HepG2 (cell line): ENCODE measurements at regions not wholly inside any gene's neighbourhood (a gene's known extent, or its start where the extent isn't known, plus 50 kb on each side); places are given as distances from the start of the nearest gene placed in this dataset.

Experiments
- ATF7 ChIP-seq, 2 experiments: fragments of 450-650 bp in 1 of 2; sonication (generic) in 1 of 2; formaldehyde crosslinking in 1 of 2; IDR thresholded peaks; 2 replicates each; pipeline versions ENCODE4 v1.4.0 to v1.6.1; 2016 to 2020; ENCODE audit warnings: antibody characterized with exemption in 1 of 2, mild to moderate bottlenecking in 1 of 2, missing genetic modification reagents in 1 of 2
- CEBPG ChIP-seq: IDR thresholded peaks from 2 replicates; pipeline ENCODE4 v1.6.1; 2016
- HMG20B ChIP-seq: conservative IDR thresholded peaks from 2 replicates; pipeline ENCODE4 v1.6.1; 2016; ENCODE audit warnings: missing genetic modification reagents, missing compliant biosample characterization
- IRX3 ChIP-seq: sonication (generic); formaldehyde crosslinking; IDR thresholded peaks from 2 replicates; pipeline ENCODE4 v1.8.1; 2023; ENCODE audit warnings: mild to moderate bottlenecking, low read depth, missing genetic modification reagents, borderline replicate concordance
- KMT2B ChIP-seq: IDR thresholded peaks from 2 replicates; pipeline ENCODE4 v1.6.1; 2016; ENCODE audit warnings: missing genetic modification reagents, missing compliant biosample characterization
- MAFK ChIP-seq, 2 experiments: IDR thresholded peaks in 1 of 2; conservative IDR thresholded peaks in 1 of 2; 2 replicates each; pipeline ENCODE4 v1.6.1; 2011; ENCODE audit warnings: improper control_type of control experiment in 2 of 2, low read length in 2 of 2
- NFE2L2 ChIP-seq: fragments of 150-350 bp; IDR thresholded peaks from 2 replicates; pipeline ENCODE4 v1.6.1; 2014; ENCODE audit warnings: low read length
- PAX8 ChIP-seq: sonication (generic); formaldehyde crosslinking; IDR thresholded peaks from 2 replicates; pipeline ENCODE4 v1.8.0; 2022; ENCODE audit warnings: mild to moderate bottlenecking, missing genetic modification reagents, borderline replicate concordance
- RBFOX2 ChIP-seq: fragments of 200-400 bp; formaldehyde crosslinking; IDR thresholded peaks from 2 replicates; pipeline ENCODE4 v1.6.1; 2017; ENCODE audit warnings: low read depth, mild to moderate bottlenecking, low read length
- SMARCC2 ChIP-seq: fragments of 450-650 bp; IDR thresholded peaks from 2 replicates; pipeline ENCODE4 v1.6.1; 2017; ENCODE audit warnings: antibody characterized with exemption, mild to moderate bottlenecking
- SMC3 ChIP-seq: IDR thresholded peaks from 2 replicates; pipeline ENCODE4 v1.6.1; 2011; ENCODE audit warnings: low read length, improper control_type of control experiment
- SRY ChIP-seq: sonication (generic); formaldehyde crosslinking; IDR thresholded peaks from 2 replicates; pipeline ENCODE4 v1.8.0; 2022; ENCODE audit warnings: mild to moderate bottlenecking, missing genetic modification reagents
- SYNCRIP ChIP-seq: fragments of 200-400 bp; formaldehyde crosslinking; IDR thresholded peaks from 2 replicates; pipeline ENCODE4 v1.6.1; 2018; ENCODE audit warnings: mild to moderate bottlenecking, low read depth, low read length; ENCODE audit not compliant: insufficient read depth
- TBX2 ChIP-seq: sonication (generic); formaldehyde crosslinking; IDR thresholded peaks from 2 replicates; pipeline ENCODE4 v1.5.0; 2020; ENCODE audit warnings: missing genetic modification reagents, mild to moderate bottlenecking, borderline replicate concordance
- TEAD3 ChIP-seq: optimal IDR thresholded peaks from 2 replicates; pipeline ENCODE3; 2016; ENCODE audit warnings: borderline replicate concordance
- ZC3H13 ChIP-seq: sonication (generic); formaldehyde crosslinking; IDR thresholded peaks from 2 replicates; pipeline ENCODE4 v1.8.1; 2023; ENCODE audit warnings: mild to moderate bottlenecking, missing genetic modification reagents, moderate library complexity
- ZC3H4 ChIP-seq: sonication (generic); formaldehyde crosslinking; IDR thresholded peaks from 2 replicates; pipeline ENCODE4 v1.4.0; 2020; ENCODE audit warnings: missing genetic modification reagents, borderline replicate concordance
- ZMYM4 ChIP-seq: sonication (generic); formaldehyde crosslinking; IDR thresholded peaks from 2 replicates; pipeline ENCODE4 v1.8.1; 2023; ENCODE audit warnings: mild to moderate bottlenecking, missing genetic modification reagents
- ZNF282 ChIP-seq: fragments of 450-650 bp; IDR thresholded peaks from 2 replicates; pipeline ENCODE4 v1.6.1; 2018; ENCODE audit not compliant: partially characterized antibody
- ZNF30 ChIP-seq: sonication (generic); formaldehyde crosslinking; IDR thresholded peaks from 2 replicates; pipeline ENCODE4 v1.5.0; 2020; ENCODE audit warnings: mild to moderate bottlenecking, missing genetic modification reagents
- ZNF343 ChIP-seq: sonication (generic); formaldehyde crosslinking; IDR thresholded peaks from 2 replicates; pipeline ENCODE4 v1.4.0; 2020; ENCODE audit warnings: mild to moderate bottlenecking, missing genetic modification reagents
- ZNF564 ChIP-seq: sonication (generic); formaldehyde crosslinking; IDR thresholded peaks from 2 replicates; pipeline ENCODE4 v1.8.1; 2023; ENCODE audit warnings: mild to moderate bottlenecking, missing genetic modification reagents
- ZNF605 ChIP-seq: sonication (generic); formaldehyde crosslinking; IDR thresholded peaks from 2 replicates; pipeline ENCODE4 v1.8.0; 2022; ENCODE audit warnings: mild to moderate bottlenecking, missing genetic modification reagents
- ZNF75D ChIP-seq: sonication (generic); formaldehyde crosslinking; IDR thresholded peaks from 2 replicates; pipeline ENCODE4 v1.8.1; 2023; ENCODE audit warnings: missing genetic modification reagents, mild to moderate bottlenecking, borderline replicate concordance
- TF ChIP-seq, protein P1 (sequence below): sonication (generic); formaldehyde crosslinking; IDR thresholded peaks from 2 replicates; pipeline ENCODE4 v1.4.0; 2020; ENCODE audit warnings: low read depth, mild to moderate bottlenecking, missing genetic modification reagents
- TF ChIP-seq, protein P2 (sequence below): sonication (generic); formaldehyde crosslinking; IDR thresholded peaks from 2 replicates; pipeline ENCODE4 v1.5.0; 2020; ENCODE audit warnings: mild to moderate bottlenecking, missing genetic modification reagents, moderate library complexity
- TF ChIP-seq, protein P3 (sequence below): sonication (generic); formaldehyde crosslinking; IDR thresholded peaks from 2 replicates; pipeline ENCODE4 v1.4.0; 2020; ENCODE audit warnings: missing genetic modification reagents

DNA sequence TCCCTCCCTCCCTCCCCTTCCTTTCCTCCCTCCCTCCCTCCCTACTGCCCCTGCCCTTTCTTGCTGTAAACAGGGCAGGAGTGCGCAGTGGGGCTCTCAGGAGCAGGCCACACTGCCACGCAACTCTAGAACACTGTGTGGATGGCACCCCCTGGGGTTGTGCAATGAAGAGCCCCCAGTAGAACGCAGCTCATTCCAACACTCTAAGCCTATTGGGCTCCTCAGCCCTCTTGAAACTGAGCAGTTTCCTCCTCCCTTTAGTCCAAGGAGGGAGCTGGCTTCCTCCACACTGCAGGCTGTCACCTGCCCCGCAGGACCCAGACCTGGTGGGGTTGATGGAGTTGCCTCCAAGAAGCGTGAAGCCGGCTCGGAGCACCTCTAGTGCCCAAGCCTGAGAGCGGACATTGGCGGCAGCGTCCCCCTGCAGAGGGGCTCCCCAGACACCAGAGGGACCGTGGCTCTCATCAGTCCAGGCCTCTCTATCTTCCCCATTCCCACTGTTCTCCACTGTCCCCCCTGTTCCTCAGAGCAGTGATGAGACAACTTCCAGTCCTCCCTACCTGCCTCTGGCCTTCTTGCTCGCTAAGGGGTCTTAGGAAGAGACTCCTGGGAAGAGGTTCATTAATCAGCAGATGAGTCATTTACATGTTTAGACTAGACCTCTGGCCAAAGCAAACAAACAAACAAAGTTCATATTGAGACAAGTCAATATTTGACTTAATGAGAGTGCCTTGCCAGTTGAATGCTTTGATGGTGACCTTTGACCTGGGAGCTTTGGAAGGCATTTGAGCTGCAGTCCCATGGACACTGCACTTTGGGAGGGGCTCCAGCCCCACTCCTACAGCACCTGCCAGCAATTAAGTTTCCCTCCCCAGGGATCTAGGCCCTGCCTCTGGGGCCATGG, 64.0 kb downstream of the RPUSD4 start (continued):
- TF ChIP-seq, protein P1, sequence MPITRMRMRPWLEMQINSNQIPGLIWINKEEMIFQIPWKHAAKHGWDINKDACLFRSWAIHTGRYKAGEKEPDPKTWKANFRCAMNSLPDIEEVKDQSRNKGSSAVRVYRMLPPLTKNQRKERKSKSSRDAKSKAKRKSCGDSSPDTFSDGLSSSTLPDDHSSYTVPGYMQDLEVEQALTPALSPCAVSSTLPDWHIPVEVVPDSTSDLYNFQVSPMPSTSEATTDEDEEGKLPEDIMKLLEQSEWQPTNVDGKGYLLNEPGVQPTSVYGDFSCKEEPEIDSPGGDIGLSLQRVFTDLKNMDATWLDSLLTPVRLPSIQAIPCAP (CRISPR knock-in tag) = no peak
- TF ChIP-seq SRY (CRISPR knock-in tag) (no peak), ATF7 (IDR thresholded peaks at IDR 0.05) (no peak), ATF7 (CRISPR knock-in tag; IDR thresholded peaks at IDR 0.05) (no peak), SYNCRIP (no peak), KMT2B (CRISPR knock-in tag) (0 out of 2 replicates have a peak, but pooled peaks have one; percentile 9), ZC3H13 (CRISPR knock-in tag) (no peak), HMG20B (peak; percentile 62; the same call in 1 of the 2 replicates), SMARCC2 (no peak), ZNF605 (no peak; the same call in 1 of the 2 replicates), RBFOX2 (peak; percentile 46; the same call in 1 of the 2 replicates), MAFK (conservative IDR thresholded peaks at IDR 0.05 in 1 of 2, IDR thresholded peaks at IDR 0.05 in 1 of 2; ENCODE audit: low read length in 2 of 2) (no peak), SMC3 (0 out of 2 replicates have a peak, but pooled peaks have one; percentile 9), IRX3 (CRISPR knock-in tag) (0 out of 2 replicates have a peak, but pooled peaks have one; percentile 49), ZMYM4 (CRISPR knock-in tag) (peak; percentile 85), TBX2 (peak; percentile 87; the same call in 1 of the 2 replicates), CEBPG (CRISPR knock-in tag) (peak; percentile 53), ZNF282 (no peak), NFE2L2 (no peak), ZC3H4 (CRISPR knock-in tag) (no peak), ZNF75D (CRISPR knock-in tag) (0 out of 2 replicates have a peak, but pooled peaks have one; percentile 32), TEAD3 (CRISPR knock-in tag) (peak; percentile 66), ZNF564 (CRISPR knock-in tag) (no peak; the same call in 1 of the 2 replicates), ZNF30 (CRISPR knock-in tag) (no peak), PAX8 (CRISPR knock-in tag) (no peak), ZNF343 (no peak)
- TF ChIP-seq, protein P2, sequence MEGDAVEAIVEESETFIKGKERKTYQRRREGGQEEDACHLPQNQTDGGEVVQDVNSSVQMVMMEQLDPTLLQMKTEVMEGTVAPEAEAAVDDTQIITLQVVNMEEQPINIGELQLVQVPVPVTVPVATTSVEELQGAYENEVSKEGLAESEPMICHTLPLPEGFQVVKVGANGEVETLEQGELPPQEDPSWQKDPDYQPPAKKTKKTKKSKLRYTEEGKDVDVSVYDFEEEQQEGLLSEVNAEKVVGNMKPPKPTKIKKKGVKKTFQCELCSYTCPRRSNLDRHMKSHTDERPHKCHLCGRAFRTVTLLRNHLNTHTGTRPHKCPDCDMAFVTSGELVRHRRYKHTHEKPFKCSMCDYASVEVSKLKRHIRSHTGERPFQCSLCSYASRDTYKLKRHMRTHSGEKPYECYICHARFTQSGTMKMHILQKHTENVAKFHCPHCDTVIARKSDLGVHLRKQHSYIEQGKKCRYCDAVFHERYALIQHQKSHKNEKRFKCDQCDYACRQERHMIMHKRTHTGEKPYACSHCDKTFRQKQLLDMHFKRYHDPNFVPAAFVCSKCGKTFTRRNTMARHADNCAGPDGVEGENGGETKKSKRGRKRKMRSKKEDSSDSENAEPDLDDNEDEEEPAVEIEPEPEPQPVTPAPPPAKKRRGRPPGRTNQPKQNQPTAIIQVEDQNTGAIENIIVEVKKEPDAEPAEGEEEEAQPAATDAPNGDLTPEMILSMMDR (CRISPR knock-in tag) = peak; percentile 51
- TF ChIP-seq, protein P3, sequence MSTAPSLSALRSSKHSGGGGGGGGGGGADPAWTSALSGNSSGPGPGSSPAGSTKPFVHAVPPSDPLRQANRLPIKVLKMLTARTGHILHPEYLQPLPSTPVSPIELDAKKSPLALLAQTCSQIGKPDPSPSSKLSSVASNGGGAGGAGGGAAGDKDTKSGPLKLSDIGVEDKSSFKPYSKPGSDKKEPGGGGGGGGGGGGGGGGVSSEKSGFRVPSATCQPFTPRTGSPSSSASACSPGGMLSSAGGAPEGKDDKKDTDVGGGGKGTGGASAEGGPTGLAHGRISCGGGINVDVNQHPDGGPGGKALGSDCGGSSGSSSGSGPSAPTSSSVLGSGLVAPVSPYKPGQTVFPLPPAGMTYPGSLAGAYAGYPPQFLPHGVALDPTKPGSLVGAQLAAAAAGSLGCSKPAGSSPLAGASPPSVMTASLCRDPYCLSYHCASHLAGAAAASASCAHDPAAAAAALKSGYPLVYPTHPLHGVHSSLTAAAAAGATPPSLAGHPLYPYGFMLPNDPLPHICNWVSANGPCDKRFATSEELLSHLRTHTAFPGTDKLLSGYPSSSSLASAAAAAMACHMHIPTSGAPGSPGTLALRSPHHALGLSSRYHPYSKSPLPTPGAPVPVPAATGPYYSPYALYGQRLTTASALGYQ = peak; percentile 87
